H9 (cell line): ENCODE measurements at regions not wholly inside any gene's neighbourhood (a gene's known extent, or its start where the extent isn't known, plus 50 kb on each side); places are given as distances from the start of the nearest gene placed in this dataset.

Source experiments
- DNase-seq: peaks from one replicate; pipeline ENCODE4 v3.0.0-alpha.2; 2017
- H2AFZ ChIP-seq: one replicate; pipeline ENCODE4 v1.6.1; 2013; ENCODE audit warnings: mild to moderate bottlenecking, low read length, control low read depth, moderate library complexity
- H2AK5ac ChIP-seq: 2 replicates; pipeline ENCODE4 v1.6.1; 2013; ENCODE audit warnings: low read length, control low read depth, mixed read lengths; ENCODE audit not compliant: insufficient read length
- H2BK120ac ChIP-seq: one replicate; pipeline ENCODE4 v1.6.1; 2013; ENCODE audit warnings: low read depth, mild to moderate bottlenecking, low read length, control low read depth, inconsistent platforms; ENCODE audit not compliant: poor library complexity, severe bottlenecking
- H2BK12ac ChIP-seq: 2 replicates; pipeline ENCODE4 v1.6.1; 2013; ENCODE audit warnings: low read length, control low read depth, mixed read lengths, low read depth; ENCODE audit not compliant: insufficient read length
- H2BK15ac ChIP-seq: 2 replicates; pipeline ENCODE4 v1.6.1; 2013; ENCODE audit warnings: low read depth, low read length, control low read depth
- H2BK20ac ChIP-seq: one replicate; pipeline ENCODE4 v1.6.1; 2013; ENCODE audit warnings: low read depth, mild to moderate bottlenecking, low read length, control low read depth, inconsistent platforms; ENCODE audit not compliant: poor library complexity, severe bottlenecking
- H2BK5ac ChIP-seq: 2 replicates; pipeline ENCODE4 v1.6.1; 2013; ENCODE audit warnings: low read length, control low read depth, mixed read lengths; ENCODE audit not compliant: insufficient read length
- H3K14ac ChIP-seq: 2 replicates; pipeline ENCODE4 v1.6.1; 2013; ENCODE audit warnings: low read length, control low read depth; ENCODE audit not compliant: insufficient read depth
- H3K18ac ChIP-seq: 2 replicates; pipeline ENCODE4 v1.6.1; 2013; ENCODE audit warnings: low read depth, mild to moderate bottlenecking, mixed read lengths, low read length, control low read depth; ENCODE audit not compliant: insufficient read length
- H3K23ac ChIP-seq: 2 replicates; pipeline ENCODE4 v1.6.1; 2013; ENCODE audit warnings: low read length, control low read depth, mixed read lengths, low read depth; ENCODE audit not compliant: insufficient read length
- H3K23me2 ChIP-seq: 2 replicates; pipeline ENCODE4 v1.6.1; 2013; ENCODE audit warnings: low read depth, mild to moderate bottlenecking, mixed read lengths, low read length, control low read depth; ENCODE audit not compliant: insufficient read length, poor library complexity, severe bottlenecking
- H3K27ac ChIP-seq: 2 replicates; pipeline ENCODE4 v1.5.1; 2013; ENCODE audit warnings: low read length, control low read depth, mixed read lengths, low read depth; ENCODE audit not compliant: insufficient read length
- H3K27me3 ChIP-seq: 2 replicates; pipeline ENCODE4 v1.6.1; 2013; ENCODE audit warnings: low read length, control low read depth, inconsistent platforms; ENCODE audit not compliant: insufficient read depth
- H3K4ac ChIP-seq: 2 replicates; pipeline ENCODE4 v1.6.1; 2013; ENCODE audit warnings: low read depth, mild to moderate bottlenecking, control low read depth, inconsistent platforms, low read length, moderate library complexity
- H3K4me1 ChIP-seq: 2 replicates; pipeline ENCODE4 v1.6.1; 2013; ENCODE audit warnings: low read length, control low read depth, inconsistent platforms; ENCODE audit not compliant: insufficient read depth
- H3K4me2 ChIP-seq: 2 replicates; pipeline ENCODE4 v1.6.1; 2013; ENCODE audit warnings: low read length, control low read depth, mixed read lengths; ENCODE audit not compliant: insufficient read length, insufficient read depth
- H3K56ac ChIP-seq: 2 replicates; pipeline ENCODE4 v1.6.1; 2013; ENCODE audit warnings: low read depth, mild to moderate bottlenecking, mixed read lengths, low read length, control low read depth; ENCODE audit not compliant: insufficient read length
- H3K79me1 ChIP-seq: 2 replicates; pipeline ENCODE4 v1.6.1; 2013; ENCODE audit warnings: low read depth, mild to moderate bottlenecking, moderate library complexity, low read length, control low read depth, inconsistent platforms; ENCODE audit not compliant: insufficient read depth, poor library complexity, severe bottlenecking
- H3K79me2 ChIP-seq: 2 replicates; pipeline ENCODE4 v1.6.1; 2013; ENCODE audit warnings: low read length, control low read depth, inconsistent platforms; ENCODE audit not compliant: insufficient read depth
- H3K9ac ChIP-seq: 2 replicates; pipeline ENCODE4 v1.6.1; 2013; ENCODE audit warnings: low read length, control low read depth, mixed read lengths; ENCODE audit not compliant: insufficient read length; ENCODE audit errors: extremely low read depth
- H3K9me3 ChIP-seq: one replicate; pipeline ENCODE4 v1.6.1; 2013; ENCODE audit warnings: low read depth, low read length, inconsistent platforms; ENCODE audit not compliant: control insufficient read depth
- H3T11ph ChIP-seq: one replicate; pipeline ENCODE4 v1.6.1; 2013; ENCODE audit warnings: mild to moderate bottlenecking, low read length, control low read depth, inconsistent platforms
- H4K20me1 ChIP-seq: one replicate; pipeline ENCODE4 v1.6.1; 2013; ENCODE audit not compliant: control insufficient read depth, insufficient read length, insufficient read depth
- H4K5ac ChIP-seq: 2 replicates; pipeline ENCODE4 v1.6.1; 2013; ENCODE audit warnings: low read depth, mild to moderate bottlenecking, mixed read lengths, low read length, control low read depth; ENCODE audit not compliant: insufficient read length
- H4K8ac ChIP-seq: replicated peaks from 2 replicates; pipeline ENCODE4 v1.6.1; 2013; ENCODE audit warnings: low read length, control low read depth, mixed read lengths, low read depth; ENCODE audit not compliant: insufficient read length
- H4K91ac ChIP-seq: 2 replicates; pipeline ENCODE4 v1.6.1; 2013; ENCODE audit warnings: low read depth, mild to moderate bottlenecking, moderate library complexity, mixed read lengths, low read length, control low read depth; ENCODE audit not compliant: insufficient read length
- H3K27ac Mint-ChIP-seq, 3 experiments: 2 replicates in 2 of 3; 3 replicates in 1 of 3; pipeline ENCODE4 v1.8.0; 2020 to 2021; ENCODE audit warnings: mixed read lengths in 3 of 3, mild to moderate bottlenecking in 1 of 3, moderate library complexity in 1 of 3
- H3K27me3 Mint-ChIP-seq: 2 replicates; pipeline ENCODE4 v1.8.0; 2021; ENCODE audit warnings: low read depth, mild to moderate bottlenecking, moderate library complexity, mixed read lengths
- H3K36me3 Mint-ChIP-seq, 3 experiments: 2 replicates in 2 of 3; 3 replicates in 1 of 3; pipeline ENCODE4 v1.8.0; 2020 to 2021; ENCODE audit warnings: low read depth in 3 of 3, mixed read lengths in 3 of 3; ENCODE audit not compliant: insufficient read depth in 1 of 3
- H3K4me1 Mint-ChIP-seq, 2 experiments: 2 replicates each; pipeline ENCODE4 v1.8.0; 2020; ENCODE audit warnings: mixed read lengths in 2 of 2
- H3K4me3 Mint-ChIP-seq, 2 experiments: 2 replicates in 1 of 2; 3 replicates in 1 of 2; pipeline ENCODE4 v1.8.0; 2020 to 2021; ENCODE audit warnings: mild to moderate bottlenecking in 2 of 2, mixed read lengths in 2 of 2, moderate library complexity in 1 of 2
- H3K9me3 Mint-ChIP-seq, 2 experiments: 2 replicates in 1 of 2; 3 replicates in 1 of 2; pipeline ENCODE4 v1.8.0; 2020; ENCODE audit warnings: mild to moderate bottlenecking in 2 of 2, mixed read lengths in 2 of 2, moderate library complexity in 1 of 2
- WGBS: extraction: QIAGEN DNeasy Blood & Tissue Kit; methylation state at CpG from one replicate; pipeline ENCODE4 v1.1.7; 2013; ENCODE audit warnings: missing lambda C conversion rate, low lambda C conversion rate, mixed read lengths; ENCODE audit not compliant: insufficient read length; ENCODE audit errors: extremely low coverage; 5-methylcytosine and 5-hydroxymethylcytosine counted together
- TF ChIP-seq, protein P1 (sequence below): fragments of 200-600 bp; sonication (generic); conservative IDR thresholded peaks from 3 replicates; pipeline ENCODE4 v1.8.0; 2021; ENCODE audit warnings: antibody characterized with exemption, mild to moderate bottlenecking

DNA sequence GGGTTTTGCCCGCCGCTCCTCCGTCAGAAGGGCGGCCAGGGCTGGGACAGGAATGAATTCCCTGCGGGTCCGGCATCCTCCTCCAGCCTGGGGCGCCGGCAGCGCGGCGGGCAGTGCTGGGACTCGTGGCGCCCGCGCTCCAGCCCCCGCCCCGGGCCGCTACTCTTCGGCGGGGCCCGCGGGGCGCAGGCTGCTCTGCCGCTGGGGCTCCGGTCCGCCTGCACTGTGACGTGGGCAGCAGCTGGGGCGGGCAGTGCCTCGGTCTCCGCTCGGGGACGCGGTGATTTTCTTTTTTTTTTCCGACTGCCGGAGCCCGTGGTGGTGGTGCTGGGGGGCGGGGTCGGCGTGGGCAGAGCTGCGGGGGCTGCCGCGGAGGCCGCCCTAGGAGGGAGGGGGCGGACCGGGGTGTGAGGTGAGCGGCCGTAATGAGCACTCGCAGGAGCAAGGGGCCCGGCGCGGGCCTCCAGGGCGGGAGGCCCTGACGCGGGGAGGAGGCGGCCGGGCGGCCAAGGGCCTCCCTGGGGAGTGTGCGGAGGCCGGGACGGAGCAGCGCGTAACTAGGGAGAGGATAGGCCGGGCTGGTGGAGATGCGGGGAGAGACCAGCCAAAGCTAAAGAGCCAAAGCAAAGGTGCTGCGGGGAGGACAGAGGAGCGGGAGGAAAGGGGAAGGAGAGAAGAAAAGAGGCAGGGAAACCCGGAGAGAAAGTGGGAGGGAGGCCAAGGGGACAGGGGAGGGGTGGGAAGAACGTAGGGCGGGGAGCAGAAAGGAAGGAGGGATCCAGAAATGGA is 73.3 kb upstream of the ZBED5 start:
- no peak overlapping the region for H2BK15ac ChIP-seq
- H4K5ac ChIP-seq: no peak overlapping the region
- no peaks in the 10 kb centered on the region for H3K36me3 Mint-ChIP-seq
- peak overlapping the region; percentile 83 for H3K14ac ChIP-seq
- H3K23ac ChIP-seq: no peak overlapping the region
- no peaks in the 10 kb centered on the region for H3K79me1 ChIP-seq
- H2BK20ac ChIP-seq: no peak overlapping the region
- H3K27me3 Mint-ChIP-seq: peaks cover 21% of the 10 kb centered on the region
- no peaks in the 10 kb centered on the region for H4K20me1 ChIP-seq
- H2AFZ ChIP-seq: no peak overlapping the region
- peak overlapping the region; percentile 52 to 92 (median 61); a peak in 4 of 7 replicates for H3K27ac Mint-ChIP-seq
- H3K9me3 Mint-ChIP-seq: no peaks in the 10 kb centered on the region; a peak in 3 of 5 replicates
- no peak overlapping the region for H3K56ac ChIP-seq
- H3T11ph ChIP-seq: no peak overlapping the region
- peak overlapping the region; percentile 82 for H3K18ac ChIP-seq
- H3K79me2 ChIP-seq: no peaks in the 10 kb centered on the region
- H3K4ac ChIP-seq: no peak overlapping the region
- H2BK5ac ChIP-seq: no peak overlapping the region
- H3K27me3 ChIP-seq: no peaks in the 10 kb centered on the region; the same call in 1 of the 2 replicates
- no peak overlapping the region for H2AK5ac ChIP-seq
- peak; percentile 68 for DNase-seq
- peak overlapping the region; percentile 70 for H3K4me2 ChIP-seq
- H3K9me3 ChIP-seq: no peaks in the 10 kb centered on the region
- H3K4me1 ChIP-seq: peaks cover 4% of the 10 kb centered on the region; the same call in 1 of the 2 replicates
- H4K8ac ChIP-seq: no peak overlapping the region
- peaks cover 16 to 20% of the 10 kb centered on the region in 2 experiments for H3K4me1 Mint-ChIP-seq
- H3K9ac ChIP-seq: peak overlapping the region; percentile 56
- no peak overlapping the region for H2BK120ac ChIP-seq
- no CpG with 5 or more reads among the region's 69 CpGs for WGBS
- TF ChIP-seq, protein P1, sequence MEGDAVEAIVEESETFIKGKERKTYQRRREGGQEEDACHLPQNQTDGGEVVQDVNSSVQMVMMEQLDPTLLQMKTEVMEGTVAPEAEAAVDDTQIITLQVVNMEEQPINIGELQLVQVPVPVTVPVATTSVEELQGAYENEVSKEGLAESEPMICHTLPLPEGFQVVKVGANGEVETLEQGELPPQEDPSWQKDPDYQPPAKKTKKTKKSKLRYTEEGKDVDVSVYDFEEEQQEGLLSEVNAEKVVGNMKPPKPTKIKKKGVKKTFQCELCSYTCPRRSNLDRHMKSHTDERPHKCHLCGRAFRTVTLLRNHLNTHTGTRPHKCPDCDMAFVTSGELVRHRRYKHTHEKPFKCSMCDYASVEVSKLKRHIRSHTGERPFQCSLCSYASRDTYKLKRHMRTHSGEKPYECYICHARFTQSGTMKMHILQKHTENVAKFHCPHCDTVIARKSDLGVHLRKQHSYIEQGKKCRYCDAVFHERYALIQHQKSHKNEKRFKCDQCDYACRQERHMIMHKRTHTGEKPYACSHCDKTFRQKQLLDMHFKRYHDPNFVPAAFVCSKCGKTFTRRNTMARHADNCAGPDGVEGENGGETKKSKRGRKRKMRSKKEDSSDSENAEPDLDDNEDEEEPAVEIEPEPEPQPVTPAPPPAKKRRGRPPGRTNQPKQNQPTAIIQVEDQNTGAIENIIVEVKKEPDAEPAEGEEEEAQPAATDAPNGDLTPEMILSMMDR: no peak
- H4K91ac ChIP-seq: no peak overlapping the region
- H2BK12ac ChIP-seq: no peak overlapping the region
- H3K27ac ChIP-seq: no peak overlapping the region
- peak overlapping the region; percentile 78 to 89 for H3K4me3 Mint-ChIP-seq
- peaks cover 19% of the 10 kb centered on the region for H3K23me2 ChIP-seq
